Dermis microvascular lymphatic vessel endothelial cell (primary cell): ENCODE measurements at regions not wholly inside any gene's neighbourhood (a gene's known extent, or its start where the extent isn't known, plus 50 kb on each side); places are given as distances from the start of the nearest gene placed in this dataset.

Experiments used
- DNase-seq, 2 donors: peaks; one replicate each; pipeline versions ENCODE4 v3.0.0 to v3.0.0-alpha.2; 2010; ENCODE audit warnings: low read depth in 2 of 2

GRCh38 chr2:3100386-3100785 lies 277.2 kb downstream of the EIPR1 start:
- DNase-seq = no peak

- no peak for DNase-seq
Observed at GRCh38 chr2:3099860-3100234, 277.8 kb downstream of the EIPR1 start.

GRCh38 chr2:3099145-3099859 lies 278.3 kb downstream of the EIPR1 start:
- DNase-seq = no peak

GRCh38 chr2:3098231-3098630 lies 279.4 kb downstream of the EIPR1 start:
- DNase-seq = no peak

GRCh38 chr2:3097804-3098203 lies 279.8 kb downstream of the EIPR1 start:
- DNase-seq = no peak

GRCh38 chr2:3094999-3095958 lies 282.3 kb downstream of the EIPR1 start:
- no peak for DNase-seq

GRCh38 chr2:3094318-3094717 lies 283.3 kb downstream of the EIPR1 start:
- no peak for DNase-seq

- no peak for DNase-seq
Observed at GRCh38 chr2:3091696-3092095, 285.9 kb downstream of the EIPR1 start.

- no peak for DNase-seq
Observed at GRCh38 chr2:3082705-3083104, 294.9 kb downstream of the EIPR1 start.

GRCh38 chr2:3079959-3080948 lies 297.4 kb downstream of the EIPR1 start:
- DNase-seq = no peak

- DNase-seq = no peak
Observed at GRCh38 chr2:3079466-3079865, 298.2 kb downstream of the EIPR1 start.

GRCh38 chr2:3078684-3079083 lies 298.9 kb downstream of the EIPR1 start:
- DNase-seq = no peak

GRCh38 chr2:3076848-3077642 lies 300.6 kb downstream of the EIPR1 start:
- DNase-seq = peak in 1 of 2 donors; percentile 6

- no peak for DNase-seq
Observed at GRCh38 chr2:3075991-3076340, 301.7 kb downstream of the EIPR1 start.

- no peak for DNase-seq
Observed at GRCh38 chr2:3075316-3075990, 302.2 kb downstream of the EIPR1 start.

- no peak for DNase-seq
Observed at GRCh38 chr2:3073704-3074103, 303.9 kb downstream of the EIPR1 start.

- no peak for DNase-seq
Observed at GRCh38 chr2:3073041-3073595, 304.5 kb downstream of the EIPR1 start.

GRCh38 chr2:3071685-3072263 lies 305.8 kb downstream of the EIPR1 start:
- no peak for DNase-seq

GRCh38 chr2:3066831-3067230 lies 310.8 kb downstream of the EIPR1 start:
- no peak for DNase-seq

GRCh38 chr2:3065928-3066327 lies 311.7 kb downstream of the EIPR1 start:
- DNase-seq = no peak
